Right lobe of liver (tissue), 6 donors: ENCODE measurements at regions not wholly inside any gene's neighbourhood (a gene's known extent, or its start where the extent isn't known, plus 50 kb on each side); places are given as distances from the start of the nearest gene placed in this dataset.

Source experiments
- ATAC-seq, 4 donors: fragments of 200-7000 bp; cut with Tn5 transposase; one replicate each; pipeline ENCODE4 v1.9.1; 2020; ENCODE audit warnings: mild to moderate bottlenecking in 4 of 4, moderate library complexity in 4 of 4
- DNase-seq, 3 donors: peaks; one replicate each; pipeline ENCODE4 v3.0.0-alpha.2; 2020
- H3K27ac ChIP-seq, 3 donors: fragments of 200-600 bp; one replicate each; pipeline ENCODE4 v1.8.0; 2022
- H3K27me3 ChIP-seq, 2 donors: fragments of 200-600 bp; one replicate each; pipeline ENCODE4 v1.8.0; 2022
- H3K36me3 ChIP-seq, 4 donors: fragments of 200-600 bp; sonication (generic) in 1 of 4; one replicate each; pipeline versions ENCODE4 v1.5.1 to v1.8.0; 2017 to 2022; ENCODE audit warnings: control low read depth in 1 of 4
- H3K4me1 ChIP-seq, 4 donors: fragments of 200-600 bp; sonication (generic) in 1 of 4; one replicate each; pipeline versions ENCODE4 v1.5.1 to v1.8.0; 2017 to 2022; ENCODE audit warnings: control low read depth in 1 of 4
- H3K4me3 ChIP-seq, 3 donors: fragments of 200-600 bp; one replicate each; pipeline ENCODE4 v1.8.0; 2022
- H3K9me3 ChIP-seq, 4 donors: fragments of 200-600 bp; sonication (generic) in 1 of 4; one replicate each; pipeline versions ENCODE4 v1.5.1 to v1.8.0; 2017 to 2022; ENCODE audit warnings: control low read depth in 1 of 4
- CTCF ChIP-seq, 4 donors: fragments of 200-600 bp in 3 of 4; fragments of 450-650 bp in 1 of 4; IDR thresholded peaks; one replicate each; pipeline versions ENCODE4 v1.5.1 to v1.8.0; 2016 to 2022; ENCODE audit warnings: antibody characterized with exemption in 4 of 4, mild to moderate bottlenecking in 2 of 4
- POLR2A ChIP-seq: fragments of 450-650 bp; IDR thresholded peaks from one replicate; pipeline ENCODE4 v1.6.1; 2017; ENCODE audit warnings: antibody characterized with exemption, mild to moderate bottlenecking
- WGBS: methylation state at CpG from one replicate; pipeline ENCODE4 v1.1.6; 2018; ENCODE audit warnings: low coverage, low lambda C conversion rate; ENCODE audit not compliant: insufficient coverage; ENCODE audit errors: missing lambda C conversion rate; 5-methylcytosine and 5-hydroxymethylcytosine counted together
- intact Hi-C, 2 donors: fragments of 100-400 bp; cut with DNase I; formaldehyde crosslinking; loops; one replicate each; pipeline versions ENCODE4 v1.11.2 to v1.14.1; 2022
- donor health status: DM: no; HTN: yes; CAD: no.
- donor health status: DM: no; HTN: no; CAD: no.
- donor health status: DM: no; HTN: no; CAD: no.
- donor health status: DM: no; HTN: yes; CAD: no.
- donor health status: DM: no; HTN: yes; CAD: no.

- Histone ChIP-seq H3K27me3 (no peaks in the 10 kb centered on the region), H3K4me1 (no peaks in the 10 kb centered on the region), H3K9me3 (no peaks in the 10 kb centered on the region), H3K4me3 (no peak overlapping the region), H3K36me3 (no peaks in the 10 kb centered on the region), H3K27ac (no peak overlapping the region)
- no peak for TF ChIP-seq CTCF (IDR thresholded peaks at IDR 0.05)
- TF ChIP-seq POLR2A = no peak
- DNase-seq (no peak), ATAC-seq (no peak)
- WGBS = 41% methylated on average over 9 of the region's 11 CpGs
- intact Hi-C loops = no loop called here
These were observed 86.3 kb upstream of the HMGXB4 start for GRCh38 chr22:35170716-35171697.

GRCh38 chr22:35172442-35172841 is 84.9 kb upstream of the HMGXB4 start:
- Histone ChIP-seq H3K4me1 (no peaks in the 10 kb centered on the region), H3K27me3 (no peaks in the 10 kb centered on the region), H3K9me3 (no peaks in the 10 kb centered on the region), H3K27ac (no peak overlapping the region), H3K4me3 (no peak overlapping the region), H3K36me3 (no peaks in the 10 kb centered on the region)
- TF ChIP-seq CTCF (IDR thresholded peaks at IDR 0.05) (no peak), POLR2A (no peak)
- WGBS = 30% methylated on average over 4 of the region's 5 CpGs
- intact Hi-C loops = no loop called here
- DNase-seq (no peak), ATAC-seq (no peak)

- no peaks in the 10 kb centered on the region for H3K4me1 ChIP-seq
- DNase-seq (no peak), ATAC-seq (no peak)
- intact Hi-C loops = no loop called here
- no peaks in the 10 kb centered on the region for H3K36me3 ChIP-seq
- TF ChIP-seq POLR2A (no peak), CTCF (IDR thresholded peaks at IDR 0.05) (no peak)
- no peaks in the 10 kb centered on the region for H3K27me3 ChIP-seq
- H3K27ac ChIP-seq = no peak overlapping the region
- no peaks in the 10 kb centered on the region for H3K9me3 ChIP-seq
- WGBS = 80% methylated on average over 1 of the region's 2 CpGs
- H3K4me3 ChIP-seq = no peak overlapping the region
These were observed 83.6 kb upstream of the HMGXB4 start for GRCh38 chr22:35173655-35174054.

- no peak for ATAC-seq
- intact Hi-C loops = no loop called here
- Histone ChIP-seq H3K27ac (no peak overlapping the region), H3K4me1 (no peaks in the 10 kb centered on the region), H3K9me3 (no peaks in the 10 kb centered on the region), H3K36me3 (no peaks in the 10 kb centered on the region), H3K27me3 (no peaks in the 10 kb centered on the region), H3K4me3 (no peak overlapping the region)
- TF ChIP-seq CTCF (IDR thresholded peaks at IDR 0.05) (no peak), POLR2A (no peak)
- 21% methylated on average over 5 of the region's 5 CpGs for WGBS
- DNase-seq = no peak
These were observed 82.8 kb upstream of the HMGXB4 start for GRCh38 chr22:35174401-35175038.
